NT2/D1 (cell line): ENCODE measurements at regions not wholly inside any gene's neighbourhood (a gene's known extent, or its start where the extent isn't known, plus 50 kb on each side); places are given as distances from the start of the nearest gene placed in this dataset.

Experiments used
- SUZ12 ChIP-seq: IDR thresholded peaks from 2 replicates; pipeline ENCODE4 v1.6.1; 2011; ENCODE audit not compliant: insufficient read length, insufficient read depth; ENCODE audit errors: extremely low read depth
- YY1 ChIP-seq: IDR thresholded peaks from 2 replicates; pipeline ENCODE4 v1.6.1; 2011; ENCODE audit not compliant: insufficient read length, insufficient read depth
- ZNF274 ChIP-seq: IDR thresholded peaks from 2 replicates; pipeline ENCODE4 v1.6.1; 2011; ENCODE audit warnings: mild to moderate bottlenecking, low read depth, low read length

DNA sequence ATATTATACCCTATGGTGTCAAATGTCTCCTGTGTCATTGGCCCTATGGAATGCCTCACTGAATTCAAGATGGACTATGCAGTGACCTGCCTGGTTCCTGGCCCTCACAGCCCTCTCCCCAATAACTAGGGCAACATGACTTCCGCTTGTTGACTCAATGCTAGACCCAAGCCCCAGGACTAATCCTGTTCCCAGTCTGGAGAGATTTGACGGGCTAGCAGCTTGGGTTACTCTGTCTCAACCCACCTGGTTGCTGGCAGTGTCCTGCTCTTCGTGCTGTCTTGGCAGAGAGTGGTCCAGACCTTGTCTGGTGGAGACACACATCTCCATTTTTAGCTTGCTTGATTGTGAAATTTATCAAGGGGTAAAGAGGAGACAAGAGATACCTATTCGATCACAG is 135.8 kb upstream of the HES1 start:
- TF ChIP-seq ZNF274 (no peak), SUZ12 (no peak), YY1 (no peak)
